GM12873 (cell line): ENCODE measurements at regions not wholly inside any gene's neighbourhood (a gene's known extent, or its start where the extent isn't known, plus 50 kb on each side); places are given as distances from the start of the nearest gene placed in this dataset.

Source experiments
- TF ChIP-seq, protein P1 (sequence below): IDR thresholded peaks from 2 replicates; pipeline ENCODE4 v1.5.1; 2012; ENCODE audit warnings: low read depth, mild to moderate bottlenecking, moderate library complexity, low read length, control low read depth; ENCODE audit not compliant: insufficient read depth; ENCODE audit errors: missing control alignments

DNA sequence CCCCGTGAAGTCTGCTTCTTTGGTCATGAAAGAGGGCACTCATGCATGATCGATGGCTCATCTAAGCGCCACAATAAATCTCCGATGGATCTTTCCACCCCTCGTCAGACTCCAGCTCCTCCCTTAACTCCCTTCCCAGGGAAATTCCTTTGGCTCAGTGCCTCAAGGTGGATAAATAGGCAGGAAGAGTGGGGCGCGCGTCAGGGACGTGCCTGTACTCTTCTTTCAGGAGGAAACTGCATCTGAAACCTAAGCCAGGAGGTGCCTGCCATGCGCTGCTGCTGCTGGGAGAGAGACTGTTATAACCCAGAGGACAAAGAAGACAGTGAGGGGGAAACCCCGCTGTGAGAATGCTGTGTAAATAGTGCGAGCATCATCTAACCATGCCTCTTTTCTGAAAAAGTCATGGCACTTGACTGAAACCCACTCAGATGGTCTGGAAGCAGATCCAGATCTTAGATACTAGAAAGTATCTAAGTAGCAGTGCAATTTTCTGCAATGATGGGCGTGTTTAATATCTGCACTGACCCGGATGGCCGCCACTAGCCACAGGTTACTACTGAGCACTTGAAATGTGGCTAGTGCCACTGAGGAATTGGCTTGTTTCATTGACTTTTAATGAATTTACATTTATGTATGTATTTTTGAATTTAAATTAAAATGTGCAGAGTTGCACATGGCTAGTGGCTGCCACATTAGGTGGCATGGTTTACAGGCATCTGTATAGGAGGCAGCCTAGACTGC, 120.3 kb upstream of the BASP1 start:
- TF ChIP-seq, protein P1, sequence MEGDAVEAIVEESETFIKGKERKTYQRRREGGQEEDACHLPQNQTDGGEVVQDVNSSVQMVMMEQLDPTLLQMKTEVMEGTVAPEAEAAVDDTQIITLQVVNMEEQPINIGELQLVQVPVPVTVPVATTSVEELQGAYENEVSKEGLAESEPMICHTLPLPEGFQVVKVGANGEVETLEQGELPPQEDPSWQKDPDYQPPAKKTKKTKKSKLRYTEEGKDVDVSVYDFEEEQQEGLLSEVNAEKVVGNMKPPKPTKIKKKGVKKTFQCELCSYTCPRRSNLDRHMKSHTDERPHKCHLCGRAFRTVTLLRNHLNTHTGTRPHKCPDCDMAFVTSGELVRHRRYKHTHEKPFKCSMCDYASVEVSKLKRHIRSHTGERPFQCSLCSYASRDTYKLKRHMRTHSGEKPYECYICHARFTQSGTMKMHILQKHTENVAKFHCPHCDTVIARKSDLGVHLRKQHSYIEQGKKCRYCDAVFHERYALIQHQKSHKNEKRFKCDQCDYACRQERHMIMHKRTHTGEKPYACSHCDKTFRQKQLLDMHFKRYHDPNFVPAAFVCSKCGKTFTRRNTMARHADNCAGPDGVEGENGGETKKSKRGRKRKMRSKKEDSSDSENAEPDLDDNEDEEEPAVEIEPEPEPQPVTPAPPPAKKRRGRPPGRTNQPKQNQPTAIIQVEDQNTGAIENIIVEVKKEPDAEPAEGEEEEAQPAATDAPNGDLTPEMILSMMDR: no peak

DNA sequence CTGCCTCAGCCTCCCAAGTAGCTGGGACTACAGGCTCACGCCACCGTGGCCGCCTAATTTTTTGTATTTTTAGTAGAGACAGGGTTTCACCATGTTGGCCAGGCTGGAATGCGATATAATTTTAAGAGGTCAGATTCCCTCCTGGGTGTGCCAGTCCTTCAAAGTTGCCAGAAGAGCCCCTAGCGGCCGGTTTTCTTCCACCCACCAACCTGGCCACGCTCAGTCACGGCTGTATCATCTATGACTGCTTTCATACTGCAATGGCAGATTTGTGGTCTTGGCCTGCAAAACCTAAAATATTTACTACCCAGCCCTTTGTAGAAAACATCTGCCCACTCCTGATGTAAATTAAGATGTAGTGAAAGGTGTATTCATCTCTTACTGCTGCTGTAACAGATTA, 117.5 kb upstream of the BASP1 start:
- TF ChIP-seq, protein P1: no peak

DNA sequence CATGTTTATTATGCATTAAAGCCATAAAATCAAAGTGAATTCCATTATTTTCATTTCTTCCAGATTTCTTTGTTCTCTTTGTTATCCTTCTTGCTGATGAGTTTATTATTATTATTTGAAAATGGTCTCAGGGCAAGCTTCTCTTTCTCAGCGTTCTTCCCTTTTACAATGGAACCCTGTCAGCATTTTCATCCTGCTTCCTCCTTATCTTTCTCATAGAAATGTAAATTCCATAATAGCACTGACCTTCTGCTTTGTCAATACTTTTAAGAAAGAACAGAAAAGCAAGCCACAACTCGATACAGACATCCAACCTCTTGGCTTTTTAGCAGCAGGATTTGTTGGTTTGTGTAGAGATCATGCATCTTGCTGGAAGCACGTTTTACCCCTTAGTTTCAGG, 114.0 kb upstream of the BASP1 start:
- TF ChIP-seq, protein P1: no peak

DNA sequence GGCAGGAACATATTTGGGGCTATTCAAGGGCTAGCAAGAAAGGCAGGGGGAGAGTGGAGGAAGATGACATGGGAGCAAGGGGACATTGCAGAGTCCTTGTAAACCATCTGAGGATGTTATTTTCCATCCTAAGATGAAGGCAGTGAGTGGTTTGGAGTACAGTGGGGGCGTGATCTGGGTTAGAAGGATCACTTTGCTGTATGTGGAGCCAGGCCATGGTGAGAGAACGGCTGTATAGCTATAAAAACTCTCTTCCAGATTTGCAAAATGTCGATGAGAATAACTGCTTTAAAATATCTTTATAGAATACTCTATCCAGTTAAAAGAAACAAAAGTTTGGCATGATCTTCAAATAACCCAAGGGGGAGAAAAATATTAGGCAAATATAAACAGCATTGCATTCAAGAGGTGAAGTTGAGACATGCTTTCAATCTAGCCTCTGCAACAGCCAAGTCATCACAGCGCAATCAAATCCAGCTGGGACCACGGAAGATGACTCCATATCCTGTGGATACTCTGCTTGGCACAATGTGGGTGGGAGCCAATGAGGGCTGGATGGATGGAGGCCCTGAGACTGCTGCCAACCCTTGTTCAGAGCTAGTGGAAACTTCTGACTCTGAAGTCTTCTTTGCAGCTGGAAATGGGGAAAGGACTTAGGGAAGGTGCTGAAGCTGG, 111.5 kb upstream of the BASP1 start:
- TF ChIP-seq, protein P1: no peak

DNA sequence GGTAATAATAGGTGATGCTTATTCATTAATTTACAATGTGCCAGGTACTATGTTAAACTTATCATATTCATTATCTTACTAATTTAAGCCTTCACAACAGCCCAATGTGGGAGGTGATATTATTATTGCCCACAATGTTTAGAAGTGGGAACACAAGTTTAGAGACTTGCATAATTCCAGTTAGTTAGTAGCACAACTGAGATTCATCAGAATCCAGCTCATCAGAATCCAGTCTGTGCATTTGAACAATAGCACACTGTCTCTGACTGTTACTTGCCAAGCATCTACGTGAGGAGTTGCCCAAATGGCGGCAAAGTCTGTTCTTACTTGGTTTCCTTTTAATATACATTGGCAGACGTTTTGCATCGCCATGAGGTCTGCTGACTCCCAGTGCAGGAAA, 110.9 kb upstream of the BASP1 start:
- TF ChIP-seq, protein P1: no peak

DNA sequence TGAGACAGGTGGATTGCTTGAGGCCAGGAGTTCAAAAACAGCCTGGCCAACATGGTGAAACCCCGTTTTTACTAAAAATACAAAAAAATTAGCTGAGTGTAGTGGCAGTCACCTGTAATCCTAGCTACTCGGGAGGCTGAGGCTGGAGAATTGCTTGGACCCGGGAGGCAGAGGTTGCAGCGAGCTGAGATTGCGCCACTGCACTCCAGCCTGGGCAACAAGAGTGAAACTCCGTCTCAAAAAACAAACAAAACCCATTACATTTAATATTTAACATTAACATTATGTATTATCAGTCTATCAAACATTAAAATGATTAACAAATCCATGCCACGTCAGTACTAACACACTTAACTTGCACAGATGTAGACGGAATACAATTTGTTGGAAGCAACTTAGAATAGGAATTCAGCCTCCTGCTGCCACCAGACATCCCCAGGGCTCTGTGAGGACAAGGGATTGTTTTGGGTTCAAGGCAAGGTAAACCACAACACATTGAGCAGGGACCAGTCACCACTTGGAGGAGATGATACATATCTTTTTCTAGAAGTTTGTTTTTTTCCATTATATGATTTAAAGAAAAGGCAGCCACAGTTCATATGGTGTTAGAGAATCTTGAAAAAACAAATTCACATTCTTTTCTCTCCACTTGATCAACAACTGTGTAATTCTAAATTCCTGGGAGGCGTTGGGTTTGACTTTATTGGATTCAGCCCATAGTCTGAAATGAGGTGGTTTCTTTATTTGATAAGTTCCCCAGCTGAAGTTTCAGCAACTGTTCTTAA, 104.1 kb upstream of the BASP1 start:
- TF ChIP-seq, protein P1: no peak

DNA sequence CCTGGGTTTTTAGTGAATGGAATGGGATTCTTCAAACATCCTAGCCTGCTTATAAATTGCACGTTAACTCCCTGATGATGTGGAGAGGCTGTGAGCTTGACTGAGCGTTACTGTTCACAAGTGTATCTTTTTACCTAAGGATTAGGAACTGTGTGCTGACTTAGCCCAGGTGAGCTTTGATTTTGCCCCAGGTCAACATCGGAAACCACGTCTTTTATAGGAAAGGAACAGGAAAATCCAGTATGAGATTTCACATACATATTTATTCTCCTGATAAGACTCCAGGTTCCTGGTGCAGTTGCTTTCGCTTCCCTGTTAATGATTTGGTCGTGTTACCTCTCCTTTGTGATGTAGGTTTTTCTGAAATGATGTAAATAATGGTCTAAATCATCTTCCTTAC, 103.2 kb upstream of the BASP1 start:
- TF ChIP-seq, protein P1: no peak
